Fibroblast of mammary gland (primary cell): ENCODE measurements at regions not wholly inside any gene's neighbourhood (a gene's known extent, or its start where the extent isn't known, plus 50 kb on each side); places are given as distances from the start of the nearest gene placed in this dataset.
"Not testable (repeated sequence)": the region's sequence is repeated elsewhere in the genome, so short reads cannot be mapped to it uniquely, and the experiment has no call there.

ENCODE experiments used
- DNase-seq: peaks from one replicate; pipeline ENCODE4 v3.0.0-alpha.2; 2010; ENCODE audit warnings: low read depth
- H3K4me3 ChIP-seq: 2 replicates; pipeline ENCODE4 v1.5.1; 2011; ENCODE audit warnings: low read depth, mild to moderate bottlenecking, low read length, moderate library complexity; ENCODE audit not compliant: control insufficient read depth
- TF ChIP-seq, protein P1 (sequence below): conservative IDR thresholded peaks from 2 replicates; pipeline ENCODE4 v1.5.1; 2011; ENCODE audit warnings: low read depth, low read length, inconsistent platforms; ENCODE audit not compliant: control insufficient read depth, insufficient read depth

DNA sequence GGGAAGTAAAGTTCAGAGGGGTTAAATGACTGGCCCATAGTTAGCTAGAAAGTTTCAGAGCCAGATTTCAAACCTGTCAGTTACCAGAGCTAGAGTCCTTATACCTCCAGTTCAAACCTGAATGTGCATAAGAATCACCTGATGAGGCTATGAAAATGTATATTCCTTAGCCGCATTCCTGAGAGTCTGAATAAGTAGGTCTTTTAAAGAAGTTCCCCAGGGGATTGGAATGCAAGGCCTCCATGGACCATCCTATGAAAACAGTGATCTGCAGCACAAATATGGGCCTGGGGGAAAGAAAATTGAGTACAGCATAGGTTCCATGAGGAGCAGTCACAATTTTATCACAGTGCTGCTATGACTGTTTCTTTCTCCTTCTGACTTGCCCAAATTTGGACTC, 263.9 kb upstream of the CXorf66 start:
- DNase-seq, result no peak
- H3K4me3 ChIP-seq, result no peak overlapping the region
- TF ChIP-seq, protein P1, sequence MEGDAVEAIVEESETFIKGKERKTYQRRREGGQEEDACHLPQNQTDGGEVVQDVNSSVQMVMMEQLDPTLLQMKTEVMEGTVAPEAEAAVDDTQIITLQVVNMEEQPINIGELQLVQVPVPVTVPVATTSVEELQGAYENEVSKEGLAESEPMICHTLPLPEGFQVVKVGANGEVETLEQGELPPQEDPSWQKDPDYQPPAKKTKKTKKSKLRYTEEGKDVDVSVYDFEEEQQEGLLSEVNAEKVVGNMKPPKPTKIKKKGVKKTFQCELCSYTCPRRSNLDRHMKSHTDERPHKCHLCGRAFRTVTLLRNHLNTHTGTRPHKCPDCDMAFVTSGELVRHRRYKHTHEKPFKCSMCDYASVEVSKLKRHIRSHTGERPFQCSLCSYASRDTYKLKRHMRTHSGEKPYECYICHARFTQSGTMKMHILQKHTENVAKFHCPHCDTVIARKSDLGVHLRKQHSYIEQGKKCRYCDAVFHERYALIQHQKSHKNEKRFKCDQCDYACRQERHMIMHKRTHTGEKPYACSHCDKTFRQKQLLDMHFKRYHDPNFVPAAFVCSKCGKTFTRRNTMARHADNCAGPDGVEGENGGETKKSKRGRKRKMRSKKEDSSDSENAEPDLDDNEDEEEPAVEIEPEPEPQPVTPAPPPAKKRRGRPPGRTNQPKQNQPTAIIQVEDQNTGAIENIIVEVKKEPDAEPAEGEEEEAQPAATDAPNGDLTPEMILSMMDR, result no peak

DNA sequence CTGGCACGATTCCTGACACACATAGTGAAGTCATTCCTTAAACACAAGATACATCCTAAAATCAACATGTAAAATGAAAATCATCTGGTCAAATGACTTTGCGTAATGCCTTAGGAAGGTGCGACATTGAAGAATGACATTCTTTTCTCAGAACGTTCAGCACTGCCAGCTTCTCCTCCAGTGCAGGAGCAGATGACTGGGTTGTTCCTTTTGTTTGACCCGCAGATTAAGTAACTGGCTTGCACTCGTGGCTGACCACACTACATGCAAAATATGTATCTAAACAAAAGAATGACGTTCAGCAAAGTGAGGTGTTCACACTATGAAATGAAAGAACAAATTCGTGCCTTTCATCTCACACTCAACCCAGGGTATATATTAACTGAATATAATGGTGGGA, 260.7 kb upstream of the CXorf66 start:
- not testable (repeated sequence) for DNase-seq

DNA sequence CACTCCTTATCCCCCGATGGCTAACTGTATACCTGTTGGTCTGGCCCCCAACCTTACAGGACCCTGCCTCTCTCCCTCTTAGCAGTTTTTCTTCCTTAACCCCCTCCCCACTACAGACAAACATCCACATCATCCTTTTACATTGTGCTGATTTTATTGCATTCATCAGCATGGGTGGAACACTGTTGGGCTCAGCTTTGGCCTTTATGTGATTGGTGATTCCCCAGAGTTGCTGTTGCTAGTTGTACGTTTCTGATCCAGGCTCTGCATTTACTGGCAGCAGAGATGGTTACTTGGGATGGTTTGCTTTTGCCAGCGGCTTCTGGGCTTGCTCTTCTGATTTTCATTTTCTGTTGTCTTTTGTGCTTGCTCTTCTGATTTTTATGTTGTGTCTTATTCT, 250.6 kb upstream of the CXorf66 start:
- H3K4me3 ChIP-seq, DNase-seq: not testable (repeated sequence)

More for the DNA sequence above, 260.7 kb upstream of the CXorf66 start:
- H3K4me3 ChIP-seq, result not testable (repeated sequence)

DNA sequence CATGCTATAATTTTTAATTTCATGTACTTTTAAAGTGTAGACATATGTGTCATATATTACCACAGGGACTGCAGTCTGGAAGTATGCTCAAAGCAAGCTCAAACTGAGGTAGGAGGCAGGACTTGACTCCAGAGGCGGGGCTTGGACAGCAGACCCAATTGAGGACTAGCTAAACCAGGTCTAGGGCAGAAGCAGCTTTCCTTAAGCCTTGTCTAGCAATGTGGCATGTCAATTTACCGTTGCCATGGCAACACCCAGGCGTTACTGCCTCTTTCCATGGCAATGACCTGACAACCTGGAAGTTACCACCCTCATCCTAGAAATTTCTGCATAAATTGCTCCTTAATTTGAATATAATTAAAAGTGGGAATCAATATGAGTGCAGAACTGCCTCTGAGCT, 249.2 kb upstream of the CXorf66 start:
- H3K4me3 ChIP-seq, DNase-seq: not testable (repeated sequence)

DNA sequence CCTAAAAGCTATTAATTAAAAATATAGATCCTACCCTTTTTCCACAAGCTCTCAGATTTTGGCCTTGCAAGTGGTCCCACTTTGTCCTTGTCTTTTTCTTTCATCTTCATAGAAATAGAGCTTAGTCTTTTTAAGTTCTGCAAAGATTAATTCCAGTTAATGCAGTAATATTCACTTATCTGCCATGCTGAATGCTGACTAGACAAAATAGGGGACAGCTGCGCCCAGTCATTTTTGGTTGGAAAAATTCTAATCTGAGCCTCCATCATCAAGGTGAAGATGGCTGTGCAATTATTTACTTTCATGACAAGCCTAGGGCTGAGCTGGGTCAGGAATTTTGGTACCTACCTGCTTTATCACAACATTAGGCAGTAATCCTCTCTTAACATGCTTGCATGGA, 241.3 kb upstream of the CXorf66 start:
- H3K4me3 ChIP-seq, result no peak overlapping the region
- TF ChIP-seq, protein P1, result no peak
- no peak for DNase-seq

DNA sequence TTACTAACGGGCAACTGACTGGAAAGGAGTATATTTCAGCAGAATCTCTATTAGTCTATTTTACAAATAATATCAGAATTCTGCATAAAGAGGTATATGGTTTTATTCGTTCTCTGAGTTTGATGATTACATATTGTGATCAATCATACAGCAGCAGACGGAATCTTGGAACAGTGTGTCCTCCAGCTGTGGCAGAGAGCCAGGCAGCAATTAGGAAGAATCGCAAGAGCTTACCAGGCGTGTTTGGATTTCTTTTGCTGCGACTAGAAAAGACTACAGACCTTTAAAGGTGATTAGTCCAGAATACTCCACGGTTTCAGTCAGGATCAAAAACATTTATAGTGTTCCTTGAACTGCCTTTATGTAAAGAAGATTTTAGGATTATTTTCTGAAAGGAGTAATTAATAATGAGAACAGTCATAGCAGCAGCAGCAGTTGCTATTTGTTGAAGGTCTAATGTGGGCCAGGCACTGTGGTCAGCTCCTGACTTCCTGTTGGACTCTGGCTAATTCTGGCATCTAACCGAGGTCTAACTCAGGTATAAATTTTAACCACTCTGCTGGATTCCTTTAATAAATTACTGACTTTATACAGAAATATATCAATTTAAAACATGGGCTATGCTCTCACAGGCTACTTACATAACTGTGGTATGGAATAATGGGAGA, 225.3 kb upstream of the CXorf66 start:
- no peak overlapping the region for H3K4me3 ChIP-seq
- peak; percentile 1 for DNase-seq
- TF ChIP-seq, protein P1, result no peak

DNA sequence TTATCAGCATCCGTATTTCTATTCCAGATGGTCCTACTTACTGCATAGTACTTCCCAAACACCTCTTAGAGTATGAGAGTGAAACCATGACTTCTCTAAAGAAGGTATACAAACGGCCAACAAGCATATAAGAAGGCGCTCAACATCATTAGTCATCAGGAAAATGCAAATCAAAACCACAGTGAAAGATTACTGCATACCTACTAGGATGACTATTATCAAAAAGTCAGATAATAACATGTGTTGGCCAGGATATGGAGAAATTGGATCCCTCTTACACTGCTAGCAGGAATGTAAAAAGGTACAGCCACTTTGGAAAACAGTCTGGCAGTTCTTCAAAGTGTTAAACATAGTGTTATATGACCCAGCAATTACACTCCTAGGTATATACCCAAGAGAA, 215.3 kb upstream of the CXorf66 start:
- no peak overlapping the region for H3K4me3 ChIP-seq

DNA sequence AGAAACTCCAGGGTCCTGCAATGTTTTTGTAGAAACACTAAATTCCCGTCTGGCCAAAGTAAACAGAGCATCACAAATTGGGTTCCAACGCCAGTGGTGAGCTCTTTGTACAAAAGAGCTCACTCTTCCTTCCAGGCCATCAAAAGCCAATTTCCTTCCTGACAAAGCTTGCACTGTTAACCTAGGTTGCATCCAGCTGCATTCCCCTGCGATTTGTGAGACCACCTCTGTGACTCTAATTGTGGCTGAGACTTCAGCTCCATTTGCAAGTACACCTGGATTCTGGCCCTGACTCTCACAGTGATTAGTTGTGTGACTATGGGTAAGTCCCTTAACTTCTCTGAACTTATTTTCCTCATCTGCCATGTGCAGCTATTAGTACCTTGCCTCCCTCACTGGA, 212.5 kb upstream of the CXorf66 start:
- no peak overlapping the region for H3K4me3 ChIP-seq
- TF ChIP-seq, protein P1, result no peak
- DNase-seq, result no peak

More for the DNA sequence above, 215.3 kb upstream of the CXorf66 start:
- TF ChIP-seq, protein P1, result no peak
- peak; percentile 34 for DNase-seq
